GM21786 (cell line): ENCODE measurements at regions not wholly inside any gene's neighbourhood (a gene's known extent, or its start where the extent isn't known, plus 50 kb on each side); places are given as distances from the start of the nearest gene placed in this dataset.
"Not testable (repeated sequence)": the region's sequence is repeated elsewhere in the genome, so short reads cannot be mapped to it uniquely, and the experiment has no call there.

ENCODE experiments used
- ATAC-seq: cut with Tn5 transposase; IDR thresholded peaks from one replicate; pipeline ENCODE4 v1.9.1; 2021; ENCODE audit not compliant: unreplicated experiment

- no peak for ATAC-seq
These were observed 298.5 kb downstream of the PAX3 start for GRCh38 chr2:222000326-222000725.

- no peak for ATAC-seq
These were observed 299.1 kb downstream of the PAX3 start for GRCh38 chr2:221999717-222000116.

GRCh38 chr2:221999166-221999565 is 299.6 kb downstream of the PAX3 start:
- ATAC-seq: no peak

DNA sequence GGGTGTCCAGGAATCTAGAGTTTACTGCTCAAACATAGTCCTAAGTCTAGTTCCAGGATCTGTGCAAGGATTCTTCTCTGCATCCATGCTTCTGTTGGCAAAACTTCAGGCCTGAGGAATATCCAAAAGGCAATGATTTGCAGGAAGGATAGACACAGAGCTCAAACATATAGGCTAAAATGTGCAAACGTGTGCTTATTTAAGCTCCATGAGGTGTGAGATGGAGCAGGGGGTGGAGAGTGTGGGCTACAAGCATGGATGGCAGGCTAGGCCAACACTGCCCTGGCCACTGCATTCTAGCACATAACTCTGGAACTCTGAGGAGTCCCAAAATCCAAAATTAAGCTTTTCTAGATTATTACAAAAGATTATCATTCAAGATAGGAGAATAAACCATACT is 301.1 kb downstream of the PAX3 start:
- no peak for ATAC-seq

DNA sequence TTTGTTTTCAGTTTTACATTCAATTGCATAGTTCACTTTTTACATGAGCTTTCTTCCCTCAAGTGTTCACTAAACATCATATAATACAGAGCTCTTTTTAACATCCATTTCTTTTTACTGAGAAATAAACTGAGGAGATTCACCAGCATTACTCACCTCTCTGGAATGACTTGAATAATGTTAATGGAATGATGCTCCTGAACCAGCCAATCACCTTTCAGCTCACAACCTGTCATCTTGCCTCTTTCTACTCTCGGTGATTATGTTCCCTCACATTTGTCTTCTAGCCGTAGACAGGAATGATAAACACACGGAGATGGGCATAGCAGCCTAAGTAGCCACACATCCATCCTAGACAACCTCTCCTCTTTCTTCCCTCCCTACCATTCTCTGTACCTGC is 301.7 kb downstream of the PAX3 start:
- no peak for ATAC-seq

- ATAC-seq: no peak
These were observed 303.9 kb downstream of the PAX3 start for GRCh38 chr2:221994926-221995325.

GRCh38 chr2:221984376-221984775 is 314.4 kb downstream of the PAX3 start:
- ATAC-seq: not testable (repeated sequence)

DNA sequence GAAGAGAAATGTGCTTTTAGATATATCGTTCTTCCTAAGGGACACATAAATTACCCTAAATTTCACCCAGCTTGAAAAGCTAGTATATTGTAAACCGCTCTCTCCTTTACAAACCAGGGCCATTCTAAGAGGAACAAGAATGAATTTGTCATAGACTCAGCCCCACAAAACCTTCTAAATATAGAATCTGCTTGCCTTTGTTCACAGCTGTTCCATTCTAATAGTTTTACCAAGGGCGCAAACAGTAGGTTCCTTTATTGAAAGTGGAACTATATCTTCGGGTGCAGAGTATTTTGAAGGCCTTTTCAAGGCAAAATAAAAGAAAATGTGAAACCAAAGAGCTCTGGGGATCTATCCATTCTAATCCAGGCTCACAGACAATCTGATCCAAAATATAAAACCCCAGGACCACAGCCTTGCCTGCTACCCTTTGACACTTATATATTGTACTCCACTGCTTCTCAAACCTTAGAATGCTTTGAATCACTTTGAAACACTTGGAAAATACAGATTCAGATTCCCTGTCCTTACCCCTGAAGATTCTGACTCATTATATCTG is 316.8 kb downstream of the PAX3 start:
- ATAC-seq: no peak

GRCh38 chr2:221975151-221975550 is 323.6 kb downstream of the PAX3 start:
- ATAC-seq: no peak

- no peak for ATAC-seq
These were observed 324.9 kb downstream of the PAX3 start for GRCh38 chr2:221973902-221974301.

GRCh38 chr2:221973502-221973901 is 325.3 kb downstream of the PAX3 start:
- ATAC-seq: no peak

DNA sequence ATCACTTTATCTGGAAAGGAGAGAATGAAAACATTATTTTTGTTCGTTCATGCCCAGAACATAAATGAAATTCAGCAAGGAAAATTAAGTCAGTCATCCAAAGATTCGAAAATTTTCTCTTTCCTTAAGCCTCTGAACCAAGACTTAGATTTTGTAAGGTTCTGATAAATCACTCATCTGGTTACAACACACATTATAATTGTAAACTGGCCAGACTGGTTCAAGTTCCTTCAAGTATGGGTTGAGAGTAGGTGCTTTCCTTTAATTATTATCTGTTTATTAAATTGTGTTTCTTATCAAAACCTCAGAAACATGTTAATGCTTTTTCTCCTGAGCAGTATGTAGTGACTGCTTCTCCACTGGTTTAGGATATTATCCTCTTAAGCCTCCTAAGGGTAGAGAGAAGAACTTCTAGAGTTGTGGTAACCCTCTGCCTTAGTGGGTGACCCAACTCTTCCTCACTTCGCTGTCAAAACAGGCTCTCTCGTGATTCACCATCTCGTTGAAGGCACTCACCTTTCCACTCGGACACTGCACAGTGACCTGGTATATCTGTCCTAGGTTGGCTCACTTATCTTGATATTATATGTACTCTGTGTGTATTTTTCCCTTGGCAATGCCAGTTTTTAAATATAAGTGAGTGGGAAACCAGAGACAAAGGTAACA is 325.9 kb downstream of the PAX3 start:
- ATAC-seq: no peak

DNA sequence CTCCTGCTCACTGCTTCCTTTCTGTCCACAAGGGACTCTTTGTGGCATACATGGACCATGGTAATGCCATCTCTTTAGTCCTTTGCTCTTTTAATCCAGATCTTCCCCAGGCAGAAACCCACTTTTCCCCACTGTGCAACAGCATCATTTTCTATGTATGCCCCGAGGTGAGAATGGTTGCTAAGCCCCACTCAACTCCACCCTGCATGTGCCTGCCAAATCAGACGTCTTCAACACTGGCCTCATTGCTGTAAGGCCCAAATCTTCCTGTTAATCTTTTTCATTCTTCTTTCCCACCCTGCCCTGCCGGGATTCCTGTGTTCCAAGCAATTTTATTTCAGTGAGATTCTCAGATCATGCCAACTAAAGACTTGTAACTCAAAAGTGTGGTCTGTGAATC is 328.4 kb downstream of the PAX3 start:
- ATAC-seq: no peak

DNA sequence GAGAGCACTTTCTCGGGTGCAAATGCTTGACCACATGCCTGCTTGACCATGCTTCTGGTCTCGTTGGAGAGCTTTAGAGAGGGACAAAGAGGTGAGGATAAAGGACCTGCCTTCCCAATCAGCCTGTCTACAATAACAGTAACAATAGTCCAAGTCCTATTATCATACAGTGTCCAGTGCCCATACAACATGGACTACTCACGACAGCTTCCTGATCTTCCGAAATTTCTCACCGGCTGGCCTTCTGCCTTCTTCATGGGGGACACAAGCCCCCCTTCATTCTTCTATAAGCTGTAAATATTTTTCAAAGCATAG is 329.0 kb downstream of the PAX3 start:
- no peak for ATAC-seq

GRCh38 chr2:221969087-221969829 is 329.5 kb downstream of the PAX3 start:
- ATAC-seq: no peak

DNA sequence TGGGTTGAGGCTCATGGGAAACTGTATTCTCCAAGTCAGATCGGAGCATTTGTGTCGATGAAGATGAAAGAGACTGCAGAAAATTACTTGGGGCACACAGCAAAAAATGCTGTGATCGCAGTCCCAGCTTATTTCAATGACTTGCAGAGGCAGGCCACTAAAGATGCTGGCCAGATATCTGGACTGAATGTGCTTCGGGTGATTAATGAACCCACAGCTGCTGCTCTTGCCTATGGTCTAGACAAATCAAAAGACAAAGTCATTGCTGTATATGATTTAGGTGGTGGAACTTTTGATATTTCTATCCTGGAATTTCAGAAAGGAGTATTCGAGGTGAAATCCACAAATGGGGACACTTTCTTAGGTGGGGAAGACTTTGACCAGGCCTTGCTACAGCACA is 336.6 kb downstream of the PAX3 start:
- ATAC-seq: no peak

GRCh38 chr2:221961561-221961960 is 337.2 kb downstream of the PAX3 start:
- ATAC-seq: no peak

GRCh38 chr2:221958224-221958623 is 340.6 kb downstream of the PAX3 start:
- no peak for ATAC-seq

- ATAC-seq: no peak
These were observed 350.7 kb downstream of the PAX3 start for GRCh38 chr2:221948076-221948475.

GRCh38 chr2:221944452-221944851 is 354.3 kb downstream of the PAX3 start:
- not testable (repeated sequence) for ATAC-seq

GRCh38 chr2:221943076-221943810 is 355.6 kb downstream of the PAX3 start:
- ATAC-seq: no peak
